HG02610 (cell line): ENCODE measurements at regions not wholly inside any gene's neighbourhood (a gene's known extent, or its start where the extent isn't known, plus 50 kb on each side); places are given as distances from the start of the nearest gene placed in this dataset.
"Not testable (repeated sequence)": the region's sequence is repeated elsewhere in the genome, so short reads cannot be mapped to it uniquely, and the experiment has no call there.

Experiments used
- ATAC-seq: cut with Tn5 transposase; IDR thresholded peaks from one replicate; pipeline ENCODE4 v1.9.1; 2021; ENCODE audit warnings: mild to moderate bottlenecking, moderate library complexity; ENCODE audit not compliant: unreplicated experiment

- ATAC-seq: no peak
Observed at GRCh38 chr13:82294226-82294625, 1588.0 kb downstream of the SLITRK1 start.

- no peak for ATAC-seq
Observed at GRCh38 chr13:82292334-82292733, 1589.9 kb downstream of the SLITRK1 start.

- ATAC-seq: no peak
Observed at GRCh38 chr13:82291852-82292251, 1590.4 kb downstream of the SLITRK1 start.

- ATAC-seq: no peak
Observed at GRCh38 chr13:82275644-82276043, 1606.6 kb downstream of the SLITRK1 start.

GRCh38 chr13:82259284-82259683 is 1623.0 kb downstream of the SLITRK1 start:
- ATAC-seq: no peak

GRCh38 chr13:82257790-82258507 is 1624.3 kb downstream of the SLITRK1 start:
- ATAC-seq: no peak

GRCh38 chr13:82248762-82249161 is 1633.5 kb downstream of the SLITRK1 start:
- ATAC-seq: no peak

GRCh38 chr13:82245860-82246259 is 1636.4 kb downstream of the SLITRK1 start:
- no peak for ATAC-seq

- ATAC-seq: no peak
Observed at GRCh38 chr13:82224806-82225205, 1657.5 kb downstream of the SLITRK1 start.

- no peak for ATAC-seq
Observed at GRCh38 chr13:82221621-82222020, 1660.7 kb downstream of the SLITRK1 start.

GRCh38 chr13:82220641-82221040 is 1661.6 kb downstream of the SLITRK1 start:
- ATAC-seq: no peak

- ATAC-seq: no peak
Observed at GRCh38 chr13:82216165-82216564, 1666.1 kb downstream of the SLITRK1 start.

GRCh38 chr13:82214341-82214740 is 1667.9 kb downstream of the SLITRK1 start:
- ATAC-seq: no peak

- ATAC-seq: no peak
Observed at GRCh38 chr13:82206241-82206640, 1676.0 kb downstream of the SLITRK1 start.

GRCh38 chr13:82202398-82202797 is 1679.9 kb downstream of the SLITRK1 start:
- no peak for ATAC-seq

- no peak for ATAC-seq
Observed at GRCh38 chr13:82196087-82196486, 1686.2 kb downstream of the SLITRK1 start.

GRCh38 chr13:82187227-82187626 is 1695.0 kb downstream of the SLITRK1 start:
- no peak for ATAC-seq

- no peak for ATAC-seq
Observed at GRCh38 chr13:82176751-82177150, 1705.5 kb downstream of the SLITRK1 start.

- ATAC-seq: no peak
Observed at GRCh38 chr13:82165396-82166174, 1716.7 kb downstream of the SLITRK1 start.

GRCh38 chr13:82164780-82165395 is 1717.4 kb downstream of the SLITRK1 start:
- not testable (repeated sequence) for ATAC-seq

- ATAC-seq: no peak
Observed at GRCh38 chr13:82147526-82147925, 1734.7 kb downstream of the SLITRK1 start.

GRCh38 chr13:82136880-82137279 is 1745.4 kb downstream of the SLITRK1 start:
- ATAC-seq: no peak
